ENCODE measurements at regions not wholly inside any gene's neighbourhood (a gene's known extent, or its start where the extent isn't known, plus 50 kb on each side); places are given as distances from the start of the nearest gene placed in this dataset.

GRCh38 chr14:49992901-49993339 is 100.0 kb downstream of the ARF6 start:
- no peak for DNase-seq (ENCODE audit: low spot score)
- intact Hi-C loops (cut with micrococcal nuclease) = loop anchor here (1.0 kb wide), 1 partner anchor 9 kb away; no protein-coding TSS in a partner anchor
- no peaks in the 10 kb centered on the region for H3K27me3 Mint-ChIP-seq (ENCODE audit: insufficient read depth)
- no peaks in the 10 kb centered on the region for H3K9me3 Mint-ChIP-seq
- peaks cover 7% of the 10 kb centered on the region for H3K36me3 Mint-ChIP-seq (ENCODE audit: low read depth)
- peak overlapping the region; percentile 86 for H3K27ac Mint-ChIP-seq
- peaks cover 48% of the 10 kb centered on the region for H3K4me1 Mint-ChIP-seq (ENCODE audit: low read depth)
- H3K4me3 Mint-ChIP-seq = peak overlapping the region; percentile 34

GRCh38 chr14:49993565-49993964 is 100.7 kb downstream of the ARF6 start:
- DNase-seq (ENCODE audit: low spot score) = no peak
- Mint-ChIP-seq H3K27me3 (ENCODE audit: insufficient read depth) (no peaks in the 10 kb centered on the region), H3K4me1 (ENCODE audit: low read depth) (peaks cover 48% of the 10 kb centered on the region), H3K4me3 (no peak overlapping the region), H3K9me3 (no peaks in the 10 kb centered on the region), H3K27ac (no peak overlapping the region), H3K36me3 (ENCODE audit: low read depth) (peaks cover 7% of the 10 kb centered on the region)
- intact Hi-C loops (cut with micrococcal nuclease) = loop anchor here (1.0 kb wide), 1 partner anchor 9 kb away; no protein-coding TSS in a partner anchor

- Mint-ChIP-seq H3K27me3 (ENCODE audit: insufficient read depth) (no peaks in the 10 kb centered on the region), H3K4me1 (ENCODE audit: low read depth) (peaks cover 58% of the 10 kb centered on the region), H3K9me3 (no peaks in the 10 kb centered on the region), H3K4me3 (no peak overlapping the region), H3K27ac (no peak overlapping the region), H3K36me3 (ENCODE audit: low read depth) (peaks cover 7% of the 10 kb centered on the region)
- intact Hi-C loops (cut with micrococcal nuclease) = no loop called here
- no peak for DNase-seq (ENCODE audit: low spot score)
Observed at GRCh38 chr14:49994951-49995561, 102.2 kb downstream of the ARF6 start.

GRCh38 chr14:49997991-49998390 is 105.1 kb downstream of the ARF6 start:
- H3K27me3 Mint-ChIP-seq (ENCODE audit: insufficient read depth) = no peaks in the 10 kb centered on the region
- no peak overlapping the region for H3K4me3 Mint-ChIP-seq
- H3K9me3 Mint-ChIP-seq = no peaks in the 10 kb centered on the region
- H3K27ac Mint-ChIP-seq = no peak overlapping the region
- no peak for DNase-seq (ENCODE audit: low spot score)
- intact Hi-C loops (cut with micrococcal nuclease) = loop anchor here (2.0 kb wide), 1 partner anchor 323 kb away; no protein-coding TSS in a partner anchor
- peaks cover 3% of the 10 kb centered on the region for H3K36me3 Mint-ChIP-seq (ENCODE audit: low read depth)
- peaks cover 71% of the 10 kb centered on the region for H3K4me1 Mint-ChIP-seq (ENCODE audit: low read depth)

GRCh38 chr14:49999146-49999761 is 106.4 kb downstream of the ARF6 start:
- peak; percentile 75 for DNase-seq (ENCODE audit: low spot score)
- Mint-ChIP-seq H3K27ac (peak overlapping the region; percentile 98), H3K4me1 (ENCODE audit: low read depth) (peaks cover 76% of the 10 kb centered on the region), H3K9me3 (no peaks in the 10 kb centered on the region), H3K36me3 (ENCODE audit: low read depth) (peaks cover 3% of the 10 kb centered on the region), H3K4me3 (peak overlapping the region; percentile 73), H3K27me3 (ENCODE audit: insufficient read depth) (no peaks in the 10 kb centered on the region)
- intact Hi-C loops (cut with micrococcal nuclease) = loop anchor here (1.0 to 2.0 kb wide), 9 partner anchors 15 to 322 kb away; partner anchors contain the start of genes DMAC2L and L2HGDH

GRCh38 chr14:49999826-50000379 is 107.0 kb downstream of the ARF6 start:
- DNase-seq (ENCODE audit: low spot score) = no peak
- no peaks in the 10 kb centered on the region for H3K9me3 Mint-ChIP-seq
- H3K4me1 Mint-ChIP-seq (ENCODE audit: low read depth) = peaks cover 80% of the 10 kb centered on the region
- peak overlapping the region; percentile 73 for H3K4me3 Mint-ChIP-seq
- peak overlapping the region; percentile 98 for H3K27ac Mint-ChIP-seq
- H3K27me3 Mint-ChIP-seq (ENCODE audit: insufficient read depth) = no peaks in the 10 kb centered on the region
- peaks cover 3% of the 10 kb centered on the region for H3K36me3 Mint-ChIP-seq (ENCODE audit: low read depth)
- intact Hi-C loops (cut with micrococcal nuclease) = loop anchor here (1.0 to 5.0 kb wide), 12 partner anchors 16 to 522 kb away; partner anchors contain the start of genes DMAC2L, L2HGDH, MGAT2 and RPL36AL

- Mint-ChIP-seq H3K27ac (peak overlapping the region; percentile 98), H3K9me3 (no peaks in the 10 kb centered on the region), H3K36me3 (ENCODE audit: low read depth) (peaks cover 7% of the 10 kb centered on the region), H3K4me1 (ENCODE audit: low read depth) (peaks cover 80% of the 10 kb centered on the region), H3K27me3 (ENCODE audit: insufficient read depth) (no peaks in the 10 kb centered on the region), H3K4me3 (peak overlapping the region; percentile 73)
- intact Hi-C loops (cut with micrococcal nuclease) = loop anchor here (1.0 to 5.0 kb wide), 4 partner anchors 106 to 522 kb away; partner anchors contain the start of genes MGAT2 and RPL36AL
- peak; percentile 76 for DNase-seq (ENCODE audit: low spot score)
Observed at GRCh38 chr14:50000380-50001150, 107.7 kb downstream of the ARF6 start.

- H3K4me1 Mint-ChIP-seq (ENCODE audit: low read depth) = peaks cover 79% of the 10 kb centered on the region
- H3K36me3 Mint-ChIP-seq (ENCODE audit: low read depth) = peaks cover 7% of the 10 kb centered on the region
- no peaks in the 10 kb centered on the region for H3K27me3 Mint-ChIP-seq (ENCODE audit: insufficient read depth)
- H3K4me3 Mint-ChIP-seq = peak overlapping the region; percentile 80
- H3K9me3 Mint-ChIP-seq = no peaks in the 10 kb centered on the region
- intact Hi-C loops (cut with micrococcal nuclease) = loop anchor here (1.0 to 5.0 kb wide), 4 partner anchors 107 to 521 kb away; partner anchors contain the start of genes MGAT2 and RPL36AL
- peak overlapping the region; percentile 98 for H3K27ac Mint-ChIP-seq
- peak; percentile 65 for DNase-seq (ENCODE audit: low spot score)
Observed at GRCh38 chr14:50001151-50001998, 108.5 kb downstream of the ARF6 start.

GRCh38 chr14:50001999-50002925 is 109.4 kb downstream of the ARF6 start:
- intact Hi-C loops (cut with micrococcal nuclease) = loop anchor here (1.0 to 5.0 kb wide), 9 partner anchors 52 to 520 kb away; partner anchors contain the start of genes MGAT2 and RPL36AL
- H3K36me3 Mint-ChIP-seq (ENCODE audit: low read depth) = peaks cover 7% of the 10 kb centered on the region
- H3K4me1 Mint-ChIP-seq (ENCODE audit: low read depth) = peaks cover 78% of the 10 kb centered on the region
- peak overlapping the region; percentile 98 for H3K27ac Mint-ChIP-seq
- no peaks in the 10 kb centered on the region for H3K9me3 Mint-ChIP-seq
- no peaks in the 10 kb centered on the region for H3K27me3 Mint-ChIP-seq (ENCODE audit: insufficient read depth)
- DNase-seq (ENCODE audit: low spot score) = peak; percentile 78
- H3K4me3 Mint-ChIP-seq = peak overlapping the region; percentile 88

GRCh38 chr14:50002926-50003212 is 110.0 kb downstream of the ARF6 start:
- Mint-ChIP-seq H3K9me3 (no peaks in the 10 kb centered on the region), H3K36me3 (ENCODE audit: low read depth) (peaks cover 7% of the 10 kb centered on the region), H3K4me3 (peak overlapping the region; percentile 88), H3K4me1 (ENCODE audit: low read depth) (peaks cover 74% of the 10 kb centered on the region), H3K27ac (peak overlapping the region; percentile 98), H3K27me3 (ENCODE audit: insufficient read depth) (no peaks in the 10 kb centered on the region)
- intact Hi-C loops (cut with micrococcal nuclease) = loop anchor here (1.0 to 5.0 kb wide), 7 partner anchors 53 to 519 kb away; partner anchors contain the start of genes MGAT2 and RPL36AL
- no peak for DNase-seq (ENCODE audit: low spot score)
